ENCODE measurements at regions not wholly inside any gene's neighbourhood (a gene's known extent, or its start where the extent isn't known, plus 50 kb on each side); places are given as distances from the start of the nearest gene placed in this dataset.

- DNase-seq (ENCODE audit: low read depth in 2 of 2): peak; percentile 36 to 37
Measured at GRCh38 chr10:4083509-4084003, 298.5 kb upstream of the KLF6 start.

GRCh38 chr10:4082861-4083260 lies 297.9 kb upstream of the KLF6 start:
- DNase-seq (ENCODE audit: low read depth in 2 of 2): peak in 1 of 2 donors; percentile 38

- no peak for DNase-seq (ENCODE audit: low read depth in 2 of 2)
Measured at GRCh38 chr10:4081685-4082111, 296.7 kb upstream of the KLF6 start.

- peak in 1 of 2 donors; percentile 44 for DNase-seq (ENCODE audit: low read depth in 2 of 2)
Measured at GRCh38 chr10:4080225-4080805, 295.3 kb upstream of the KLF6 start.

GRCh38 chr10:4079803-4080202 lies 294.8 kb upstream of the KLF6 start:
- no peak for DNase-seq (ENCODE audit: low read depth in 2 of 2)

- DNase-seq (ENCODE audit: low read depth in 2 of 2): no peak
Measured at GRCh38 chr10:4077804-4078203, 292.8 kb upstream of the KLF6 start.

GRCh38 chr10:4076983-4077382 lies 292.0 kb upstream of the KLF6 start:
- no peak for DNase-seq (ENCODE audit: low read depth in 2 of 2)

GRCh38 chr10:4075443-4075842 lies 290.4 kb upstream of the KLF6 start:
- DNase-seq (ENCODE audit: low read depth in 2 of 2): no peak

- DNase-seq (ENCODE audit: low read depth in 2 of 2): no peak
Measured at GRCh38 chr10:4074545-4075407, 289.8 kb upstream of the KLF6 start.

- peak in 1 of 2 donors; percentile 28 for DNase-seq (ENCODE audit: low read depth in 2 of 2)
Measured at GRCh38 chr10:4073912-4074311, 288.9 kb upstream of the KLF6 start.

- no peak for DNase-seq (ENCODE audit: low read depth in 2 of 2)
Measured at GRCh38 chr10:4070921-4071660, 286.1 kb upstream of the KLF6 start.

- DNase-seq (ENCODE audit: low read depth in 2 of 2): peak in 1 of 2 donors; percentile 51
Measured at GRCh38 chr10:4070184-4070583, 285.2 kb upstream of the KLF6 start.

GRCh38 chr10:4069491-4069890 lies 284.5 kb upstream of the KLF6 start:
- peak in 1 of 2 donors; percentile 37 for DNase-seq (ENCODE audit: low read depth in 2 of 2)

GRCh38 chr10:4068629-4069028 lies 283.6 kb upstream of the KLF6 start:
- DNase-seq (ENCODE audit: low read depth in 2 of 2): no peak

- peak in 1 of 2 donors; percentile 63 for DNase-seq (ENCODE audit: low read depth in 2 of 2)
Measured at GRCh38 chr10:4067931-4068561, 283.0 kb upstream of the KLF6 start.

- no peak for DNase-seq (ENCODE audit: low read depth in 2 of 2)
Measured at GRCh38 chr10:4067531-4067930, 282.5 kb upstream of the KLF6 start.

GRCh38 chr10:4066581-4067390 lies 281.8 kb upstream of the KLF6 start:
- no peak for DNase-seq (ENCODE audit: low read depth in 2 of 2)

- DNase-seq (ENCODE audit: low read depth in 2 of 2): no peak
Measured at GRCh38 chr10:4064489-4064888, 279.5 kb upstream of the KLF6 start.

- DNase-seq (ENCODE audit: low read depth in 2 of 2): no peak
Measured at GRCh38 chr10:4063717-4064116, 278.7 kb upstream of the KLF6 start.

- no peak for DNase-seq (ENCODE audit: low read depth in 2 of 2)
Measured at GRCh38 chr10:4062751-4063150, 277.7 kb upstream of the KLF6 start.

GRCh38 chr10:4062072-4062471 lies 277.1 kb upstream of the KLF6 start:
- no peak for DNase-seq (ENCODE audit: low read depth in 2 of 2)

Measured in dermis microvascular lymphatic vessel endothelial cell (primary cell).